ENCODE measurements at regions not wholly inside any gene's neighbourhood (a gene's known extent, or its start where the extent isn't known, plus 50 kb on each side); places are given as distances from the start of the nearest gene placed in this dataset.

DNA sequence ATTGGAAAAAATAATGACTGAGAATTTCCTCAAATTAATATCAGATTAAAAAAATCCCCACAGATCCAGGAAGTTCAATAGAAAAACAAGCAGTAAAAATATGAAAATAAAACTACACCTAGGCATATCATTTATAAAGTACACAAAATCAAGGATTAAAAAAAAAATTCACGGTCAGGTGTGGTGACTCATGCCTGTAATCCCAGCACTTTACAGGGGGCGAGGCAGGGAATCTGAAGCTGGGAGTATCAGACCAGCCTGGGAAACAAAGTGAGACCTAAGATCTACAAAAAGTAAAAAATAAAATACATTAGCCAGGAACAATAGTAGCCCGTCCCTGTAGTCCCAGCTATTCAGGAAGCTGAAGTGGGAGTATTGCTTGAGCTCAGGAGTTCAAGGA is 778.3 kb upstream of the ALCAM start:
- DNase-seq (ENCODE audit: low read depth): no peak
- TF ChIP-seq, protein P1, sequence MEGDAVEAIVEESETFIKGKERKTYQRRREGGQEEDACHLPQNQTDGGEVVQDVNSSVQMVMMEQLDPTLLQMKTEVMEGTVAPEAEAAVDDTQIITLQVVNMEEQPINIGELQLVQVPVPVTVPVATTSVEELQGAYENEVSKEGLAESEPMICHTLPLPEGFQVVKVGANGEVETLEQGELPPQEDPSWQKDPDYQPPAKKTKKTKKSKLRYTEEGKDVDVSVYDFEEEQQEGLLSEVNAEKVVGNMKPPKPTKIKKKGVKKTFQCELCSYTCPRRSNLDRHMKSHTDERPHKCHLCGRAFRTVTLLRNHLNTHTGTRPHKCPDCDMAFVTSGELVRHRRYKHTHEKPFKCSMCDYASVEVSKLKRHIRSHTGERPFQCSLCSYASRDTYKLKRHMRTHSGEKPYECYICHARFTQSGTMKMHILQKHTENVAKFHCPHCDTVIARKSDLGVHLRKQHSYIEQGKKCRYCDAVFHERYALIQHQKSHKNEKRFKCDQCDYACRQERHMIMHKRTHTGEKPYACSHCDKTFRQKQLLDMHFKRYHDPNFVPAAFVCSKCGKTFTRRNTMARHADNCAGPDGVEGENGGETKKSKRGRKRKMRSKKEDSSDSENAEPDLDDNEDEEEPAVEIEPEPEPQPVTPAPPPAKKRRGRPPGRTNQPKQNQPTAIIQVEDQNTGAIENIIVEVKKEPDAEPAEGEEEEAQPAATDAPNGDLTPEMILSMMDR (IDR thresholded peaks at IDR 0.05; ENCODE audit: insufficient read depth, low read depth, low read length, missing control alignments): no peak
- no peak overlapping the region for H3K4me3 ChIP-seq (ENCODE audit: low read length)

DNA sequence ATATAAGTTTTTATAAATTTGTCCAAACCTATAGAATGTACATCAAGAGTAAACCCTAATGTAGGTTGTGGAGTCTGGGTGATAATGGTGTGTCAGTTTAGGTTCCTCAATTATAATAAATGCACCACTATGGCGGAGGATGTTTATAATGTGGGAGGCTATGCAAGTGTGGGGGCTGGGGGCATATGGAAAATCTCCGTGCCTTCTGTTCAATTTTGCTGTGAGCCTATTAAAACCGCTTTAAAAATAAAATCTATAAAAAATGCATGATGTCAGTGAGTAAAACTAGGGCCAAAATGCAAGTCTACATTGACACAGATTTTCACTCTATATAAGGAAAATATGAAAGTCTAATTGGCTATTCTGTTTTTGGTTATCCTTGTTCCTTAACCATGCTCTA is 774.9 kb upstream of the ALCAM start:
- H3K4me3 ChIP-seq (ENCODE audit: low read length): no peak overlapping the region
- TF ChIP-seq, protein P1 (IDR thresholded peaks at IDR 0.05; ENCODE audit: insufficient read depth, low read depth, low read length, missing control alignments): no peak
- no peak for DNase-seq (ENCODE audit: low read depth)

DNA sequence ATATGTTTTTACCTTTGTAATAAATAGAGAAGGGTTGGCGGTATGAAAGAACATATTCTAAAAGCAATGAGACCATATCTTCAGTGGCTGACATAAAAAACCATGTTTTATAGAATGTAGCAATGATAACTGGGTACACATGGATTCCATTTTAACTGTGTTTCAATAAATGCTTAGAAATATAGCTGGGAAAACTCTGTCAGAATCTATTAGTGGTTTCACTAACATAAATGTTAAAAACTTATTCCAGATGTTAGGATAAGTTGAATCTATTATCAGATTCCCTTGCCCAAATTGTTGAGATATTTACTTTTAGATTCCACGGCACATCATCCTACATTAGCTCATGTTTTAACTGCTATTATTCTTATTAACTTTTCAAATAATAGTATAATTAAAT is 772.2 kb upstream of the ALCAM start:
- DNase-seq (ENCODE audit: low read depth): no peak
- no peak overlapping the region for H3K4me3 ChIP-seq (ENCODE audit: low read length)
- TF ChIP-seq, protein P1 (IDR thresholded peaks at IDR 0.05; ENCODE audit: insufficient read depth, low read depth, low read length, missing control alignments): no peak

DNA sequence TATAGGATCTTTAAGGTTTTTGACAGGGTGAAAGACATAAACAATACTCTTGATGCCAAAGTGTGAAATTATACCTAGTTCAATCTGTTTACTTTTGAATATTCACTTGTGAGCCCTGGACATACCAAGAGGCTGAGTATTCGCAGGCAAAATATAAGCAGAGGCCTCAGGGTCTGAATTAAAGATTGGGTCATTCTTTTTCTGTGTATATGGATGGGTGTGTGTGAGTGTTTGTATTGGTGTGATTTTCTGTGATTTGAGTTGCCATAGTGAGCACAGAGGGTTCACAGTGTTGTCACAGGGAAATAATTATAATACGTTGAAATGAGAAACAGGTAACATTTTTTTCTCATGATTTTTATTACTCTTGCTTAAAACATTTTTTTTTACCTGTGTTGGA is 770.7 kb upstream of the ALCAM start:
- H3K4me3 ChIP-seq (ENCODE audit: low read length): no peak overlapping the region
- peak; percentile 36 for DNase-seq (ENCODE audit: low read depth)
- TF ChIP-seq, protein P1 (IDR thresholded peaks at IDR 0.05; ENCODE audit: insufficient read depth, low read depth, low read length, missing control alignments): no peak

DNA sequence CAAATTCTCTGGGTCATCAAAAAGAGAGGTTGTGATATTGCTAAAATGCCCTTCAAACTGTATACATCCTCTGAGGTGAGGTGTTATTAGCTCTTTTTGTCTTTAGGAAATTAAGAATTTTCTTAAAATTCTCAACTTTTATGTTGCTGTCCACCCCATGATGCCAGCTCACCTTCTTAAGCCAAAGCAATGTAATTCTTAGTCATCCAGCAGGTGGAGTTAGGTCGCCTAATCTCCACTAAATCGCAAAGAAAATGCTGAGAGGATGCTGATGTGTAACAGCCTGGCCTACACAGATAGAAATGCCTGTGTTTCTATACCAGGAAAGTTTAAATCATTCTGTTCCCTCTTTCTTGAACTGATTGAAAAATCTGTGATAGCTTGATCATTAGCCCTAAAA is 770.2 kb upstream of the ALCAM start:
- DNase-seq (ENCODE audit: low read depth): peak; percentile 74
- TF ChIP-seq, protein P1 (IDR thresholded peaks at IDR 0.05; ENCODE audit: insufficient read depth, low read depth, low read length, missing control alignments): peak; percentile 75

DNA sequence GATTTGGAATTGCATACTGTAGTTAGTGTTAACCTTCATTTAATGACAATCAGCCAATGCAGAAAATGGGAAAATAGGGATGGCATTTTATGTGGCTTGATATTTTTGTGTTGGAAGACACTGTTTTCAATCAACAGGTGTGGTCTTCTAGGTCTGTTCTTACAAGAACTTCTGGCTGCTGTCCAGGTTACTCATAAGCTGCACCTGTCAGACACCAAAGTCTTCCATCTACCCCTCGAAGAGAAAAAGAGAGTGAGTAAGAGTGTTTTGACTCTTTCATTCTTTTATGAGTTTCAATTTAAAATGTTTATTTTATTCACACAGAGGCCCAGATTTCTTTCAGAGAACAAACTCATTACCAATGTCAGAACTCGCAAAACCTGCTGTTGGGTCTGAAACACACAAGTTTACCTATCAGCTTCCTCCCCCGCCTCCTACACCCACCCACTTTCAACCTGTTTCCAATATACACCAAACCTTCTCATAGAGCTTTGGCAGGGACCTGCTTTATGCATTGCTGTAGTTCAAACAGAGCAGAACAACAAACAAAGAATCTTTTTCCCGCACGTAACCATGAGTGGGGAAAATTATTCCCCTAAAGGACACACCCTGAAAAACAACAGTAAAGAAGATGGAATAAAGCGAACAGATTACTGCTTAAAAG is 767.7 kb upstream of the ALCAM start:
- TF ChIP-seq, protein P1 (IDR thresholded peaks at IDR 0.05; ENCODE audit: insufficient read depth, low read depth, low read length, missing control alignments): no peak
- peak; percentile 80 for DNase-seq (ENCODE audit: low read depth)
- H3K4me3 ChIP-seq (ENCODE audit: low read length): no peak overlapping the region

More for the DNA sequence above, 770.2 kb upstream of the ALCAM start:
- H3K4me3 ChIP-seq (ENCODE audit: low read length): no peak overlapping the region
